ENCODE measurements at regions not wholly inside any gene's neighbourhood (a gene's known extent, or its start where the extent isn't known, plus 50 kb on each side); places are given as distances from the start of the nearest gene placed in this dataset.

DNA sequence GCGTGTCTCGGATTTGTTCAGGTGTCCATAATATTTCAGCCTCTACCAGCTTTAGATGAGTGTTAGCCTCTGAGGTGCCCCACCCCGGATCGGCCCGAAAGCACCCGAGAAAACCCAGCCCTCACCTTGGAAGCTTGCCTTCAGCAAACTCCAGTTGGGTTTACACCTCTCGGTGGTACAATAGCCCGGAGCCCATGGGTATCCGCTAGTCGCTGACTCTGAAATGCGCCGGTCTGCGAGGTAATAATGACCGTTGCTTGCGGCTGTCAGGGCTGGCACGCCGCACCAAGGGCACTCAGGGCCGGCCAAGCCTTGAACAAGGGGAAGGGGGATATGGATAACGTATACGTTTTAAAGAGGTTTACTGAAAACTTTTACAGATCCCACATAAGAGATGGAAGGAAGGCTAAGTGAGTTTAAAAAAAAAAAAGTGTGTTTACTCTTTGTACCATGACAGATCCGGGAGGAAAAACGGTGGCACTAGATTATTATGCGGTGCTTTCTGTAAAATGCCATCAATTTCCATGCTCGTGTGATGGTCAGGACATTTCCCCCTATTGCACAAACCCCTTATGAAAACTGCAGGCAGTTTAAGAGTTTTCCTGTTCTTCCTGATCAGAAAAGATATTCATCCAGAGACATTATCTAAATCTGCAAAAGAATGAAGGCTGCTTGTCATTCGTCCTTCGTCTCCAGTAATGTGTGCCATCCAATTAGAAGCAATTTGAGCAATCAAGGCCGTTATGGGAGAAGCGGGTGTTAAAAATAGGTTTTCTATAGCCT is 124.2 kb downstream of the TMEM161B start:
- peaks cover 25% of the 10 kb centered on the region for H3K4me1 Mint-ChIP-seq (ENCODE audit: low read depth)
- DNase-seq, result no peak
- no peaks in the 10 kb centered on the region for H3K36me3 Mint-ChIP-seq (ENCODE audit: low read depth)
- peaks cover 24% of the 10 kb centered on the region for H3K27me3 Mint-ChIP-seq
- H3K4me3 Mint-ChIP-seq, result peak overlapping the region; percentile 20
- peaks cover 6% of the 10 kb centered on the region for H3K9me3 Mint-ChIP-seq
- no peak overlapping the region for H3K27ac Mint-ChIP-seq

DNA sequence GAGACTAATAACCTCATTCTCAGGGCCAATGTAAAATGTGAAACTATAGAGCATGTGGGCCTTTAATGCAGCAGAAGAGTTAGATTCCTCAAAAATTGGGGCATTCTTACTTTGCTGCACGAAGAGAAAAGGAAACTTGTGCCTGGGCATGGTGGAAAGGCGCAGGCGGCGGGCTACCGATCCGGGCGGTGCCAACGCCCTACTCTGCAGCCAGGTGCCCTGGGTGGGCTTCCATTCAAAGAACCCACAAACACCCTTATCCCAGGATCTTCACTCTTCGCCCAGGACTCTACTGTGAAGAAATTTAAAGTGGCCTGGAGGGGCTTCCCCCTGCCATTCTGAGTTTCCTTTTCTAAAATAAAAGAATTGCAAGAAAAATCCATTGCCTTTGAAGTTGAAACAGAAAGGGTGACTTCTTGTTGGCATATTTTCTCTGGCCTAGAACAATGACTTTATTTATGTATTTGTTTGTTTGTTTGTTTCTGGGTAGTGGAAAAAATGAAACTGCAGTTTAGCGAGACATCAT is 124.9 kb downstream of the TMEM161B start:
- DNase-seq, result no peak

DNA sequence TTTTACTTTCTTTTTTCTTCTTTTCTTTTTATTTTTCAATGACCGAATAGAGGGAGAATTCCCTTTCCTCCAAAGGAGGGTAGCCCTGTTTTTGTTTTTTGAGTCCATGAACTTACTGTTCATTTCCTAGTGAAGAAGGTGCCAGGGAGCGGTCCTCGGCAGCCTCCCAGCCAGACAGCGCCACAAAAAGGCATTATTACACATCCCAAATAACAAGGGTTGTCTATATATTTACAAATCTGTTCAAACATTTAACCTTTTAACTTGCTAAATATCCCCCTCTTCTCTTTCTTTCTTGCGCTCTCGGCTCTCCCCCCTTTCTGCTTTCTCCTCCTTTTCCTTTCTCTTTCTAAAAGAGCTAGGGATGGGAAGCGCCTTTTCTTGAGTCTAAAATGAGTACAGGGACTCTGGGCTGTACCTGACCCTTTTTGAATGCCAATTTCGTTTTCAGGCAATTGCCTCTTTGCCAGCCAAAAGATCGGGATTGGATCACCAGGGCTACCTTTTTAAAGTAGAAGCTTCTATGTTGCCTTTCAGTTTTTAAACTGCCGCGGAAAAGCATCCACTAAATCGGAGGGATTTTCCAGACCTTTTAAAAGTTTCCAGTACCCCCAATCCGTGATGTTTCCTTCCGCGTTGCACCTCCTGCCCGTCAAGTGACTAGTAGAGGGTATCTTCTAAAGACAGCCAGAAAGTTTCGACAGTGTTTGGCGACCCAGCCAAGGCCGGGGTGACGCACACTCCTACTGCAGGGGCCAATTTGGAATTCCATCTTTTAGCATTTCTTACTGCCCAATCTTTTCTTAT is 125.6 kb downstream of the TMEM161B start:
- no peak overlapping the region for H3K4me3 Mint-ChIP-seq
- H3K27me3 Mint-ChIP-seq, result peaks cover 20% of the 10 kb centered on the region
- no peak overlapping the region for H3K27ac Mint-ChIP-seq
- peaks cover 25% of the 10 kb centered on the region for H3K4me1 Mint-ChIP-seq (ENCODE audit: low read depth)
- DNase-seq, result no peak
- H3K9me3 Mint-ChIP-seq, result peaks cover 6% of the 10 kb centered on the region
- no peaks in the 10 kb centered on the region for H3K36me3 Mint-ChIP-seq (ENCODE audit: low read depth)

More for the DNA sequence above, 124.9 kb downstream of the TMEM161B start:
- peaks cover 25% of the 10 kb centered on the region for H3K4me1 Mint-ChIP-seq (ENCODE audit: low read depth)
- peak overlapping the region; percentile 20 for H3K4me3 Mint-ChIP-seq
- peaks cover 6% of the 10 kb centered on the region for H3K9me3 Mint-ChIP-seq
- H3K36me3 Mint-ChIP-seq (ENCODE audit: low read depth), result no peaks in the 10 kb centered on the region
- no peak overlapping the region for H3K27ac Mint-ChIP-seq
- H3K27me3 Mint-ChIP-seq, result peaks cover 24% of the 10 kb centered on the region

DNA sequence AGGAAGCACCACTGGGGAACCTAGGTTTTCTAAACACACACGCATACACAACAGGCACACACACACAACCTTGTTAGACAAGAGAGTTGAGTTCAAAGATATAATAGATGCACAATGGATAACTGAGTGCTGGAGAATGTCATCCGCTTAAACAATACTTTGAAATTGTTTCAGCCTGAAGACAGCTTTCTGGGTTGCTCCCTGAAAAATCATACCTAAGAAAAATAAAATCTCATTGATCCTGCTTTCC is 126.1 kb downstream of the TMEM161B start:
- Mint-ChIP-seq H3K36me3 (ENCODE audit: low read depth) (no peaks in the 10 kb centered on the region), H3K9me3 (peaks cover 6% of the 10 kb centered on the region), H3K4me1 (ENCODE audit: low read depth) (peaks cover 25% of the 10 kb centered on the region), H3K4me3 (no peak overlapping the region), H3K27ac (no peak overlapping the region), H3K27me3 (peaks cover 19% of the 10 kb centered on the region)
- DNase-seq, result no peak

DNA sequence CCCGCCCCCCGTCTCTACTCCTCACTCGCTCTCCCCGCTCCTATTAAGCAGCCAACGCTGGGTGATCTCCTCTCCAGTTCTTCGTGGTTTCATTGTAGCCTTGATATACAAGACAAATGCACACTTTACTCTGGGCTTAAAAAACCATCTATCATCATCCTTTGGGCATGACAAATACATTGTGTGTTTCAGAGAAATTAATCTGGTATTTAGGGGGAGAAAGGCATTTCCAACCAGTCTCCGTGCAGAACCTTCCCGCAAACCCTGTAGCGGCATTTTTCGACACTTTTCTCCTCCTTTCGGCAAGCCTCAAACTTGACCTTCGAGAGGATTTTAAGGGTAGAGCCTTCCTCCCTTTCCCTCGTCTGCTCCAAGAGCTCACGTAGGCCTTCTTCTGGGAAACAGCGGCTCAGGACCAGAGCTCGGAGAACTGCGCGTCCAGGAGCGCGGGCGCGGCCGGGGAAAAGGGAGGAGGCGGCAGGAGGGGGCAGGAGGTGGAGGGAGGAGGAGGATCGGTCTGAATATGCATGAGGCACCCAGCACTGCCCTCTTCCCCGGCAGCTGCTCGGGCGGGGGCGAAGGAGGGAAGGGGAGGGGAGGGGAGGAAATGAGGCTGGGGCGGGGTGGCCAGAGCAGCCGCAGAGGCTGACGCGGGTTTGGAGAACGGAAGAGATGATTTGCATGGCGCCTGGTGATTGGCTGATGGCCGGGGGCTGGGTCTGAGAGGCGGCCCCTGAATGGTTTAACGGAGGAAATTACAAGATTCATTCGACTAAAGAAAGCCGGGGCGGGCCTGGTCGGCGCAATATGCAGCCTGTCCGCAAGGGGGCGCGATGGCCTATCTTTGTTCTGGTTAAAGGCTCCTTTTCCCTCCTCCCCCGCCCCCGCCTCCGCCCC is 127.5 kb downstream of the TMEM161B start:
- H3K36me3 Mint-ChIP-seq (ENCODE audit: low read depth), result no peaks in the 10 kb centered on the region
- H3K4me3 Mint-ChIP-seq, result no peak overlapping the region
- peak; percentile 78 for DNase-seq
- H3K9me3 Mint-ChIP-seq, result peaks cover 6% of the 10 kb centered on the region
- peaks cover 25% of the 10 kb centered on the region for H3K4me1 Mint-ChIP-seq (ENCODE audit: low read depth)
- peaks cover 21% of the 10 kb centered on the region for H3K27me3 Mint-ChIP-seq
- H3K27ac Mint-ChIP-seq, result no peak overlapping the region

DNA sequence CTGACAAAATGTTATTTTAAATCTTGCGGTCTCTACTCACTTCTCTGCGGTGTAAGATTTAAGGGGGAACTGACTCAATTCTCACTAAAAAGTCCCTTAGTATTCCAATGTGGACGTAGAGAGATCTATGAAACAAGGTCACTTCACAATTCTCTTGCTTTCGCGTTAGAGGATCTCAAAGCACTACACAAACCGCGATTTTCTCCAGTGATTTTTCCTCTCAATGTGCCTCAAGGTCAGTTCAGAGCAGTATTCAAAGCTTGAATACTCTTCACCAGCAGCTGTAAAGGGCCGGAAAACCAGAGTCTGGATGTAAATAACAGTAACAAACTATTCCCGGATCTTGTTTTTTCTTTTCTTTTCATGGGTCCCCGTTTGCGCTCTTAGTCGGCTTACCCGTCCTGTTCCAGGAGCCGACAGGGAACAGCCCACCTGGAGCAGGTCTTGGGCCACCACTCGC is 128.2 kb downstream of the TMEM161B start:
- peaks cover 24% of the 10 kb centered on the region for H3K27me3 Mint-ChIP-seq
- peaks cover 18% of the 10 kb centered on the region for H3K4me1 Mint-ChIP-seq (ENCODE audit: low read depth)
- peaks cover 6% of the 10 kb centered on the region for H3K9me3 Mint-ChIP-seq
- H3K4me3 Mint-ChIP-seq, result no peak overlapping the region
- no peak overlapping the region for H3K27ac Mint-ChIP-seq
- DNase-seq, result no peak
- no peaks in the 10 kb centered on the region for H3K36me3 Mint-ChIP-seq (ENCODE audit: low read depth)

DNA sequence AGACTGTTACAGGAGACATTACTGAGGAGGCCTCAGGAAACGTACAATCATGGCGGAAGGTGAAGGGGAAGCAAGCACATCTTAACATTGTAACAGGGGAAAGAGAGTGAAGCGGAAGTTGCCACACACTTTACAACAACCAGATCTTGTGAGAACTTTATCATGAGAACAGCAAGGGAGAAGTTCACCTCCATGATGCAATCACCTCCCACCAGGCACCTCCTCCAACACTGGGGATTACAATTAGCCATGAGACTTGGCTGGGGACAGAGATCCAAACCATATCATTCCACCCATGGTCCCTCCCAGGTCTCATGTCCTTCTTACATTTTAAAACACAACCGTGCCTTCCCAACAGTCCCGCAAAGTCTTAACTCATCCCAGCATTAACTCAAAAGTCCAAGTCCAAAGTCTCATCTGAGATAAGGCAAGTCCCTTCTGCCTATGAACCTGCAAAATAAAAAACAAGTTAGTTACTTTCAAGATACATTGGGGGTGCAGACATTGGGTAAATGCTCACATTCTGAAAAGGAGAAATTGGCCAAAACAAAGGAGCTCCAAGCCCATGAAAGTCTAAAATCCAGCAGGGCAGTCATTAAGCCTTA is 138.3 kb downstream of the TMEM161B start:
- Mint-ChIP-seq H3K36me3 (ENCODE audit: low read depth) (no peaks in the 10 kb centered on the region), H3K4me3 (no peak overlapping the region), H3K4me1 (ENCODE audit: low read depth) (no peaks in the 10 kb centered on the region), H3K27me3 (peaks cover 36% of the 10 kb centered on the region), H3K9me3 (peaks cover 2% of the 10 kb centered on the region), H3K27ac (no peak overlapping the region)
- DNase-seq, result no peak

DNA sequence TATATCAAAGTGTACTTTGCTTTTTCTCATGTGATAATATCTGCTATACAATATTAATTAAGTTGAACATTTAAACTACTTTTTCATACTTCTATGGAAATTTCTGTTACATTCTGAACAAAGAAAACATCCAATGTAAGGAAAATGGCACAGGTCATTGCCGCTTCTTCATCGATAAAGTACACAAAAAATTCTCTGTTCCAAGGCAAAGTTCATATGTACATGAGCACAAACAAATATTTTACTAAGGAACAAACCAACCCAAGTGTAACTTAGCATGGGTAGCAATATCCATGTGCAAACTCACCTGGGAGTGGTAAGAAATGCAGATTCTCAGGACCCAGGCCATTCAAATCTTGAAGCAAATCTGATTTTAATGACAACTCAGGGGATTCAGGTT is 139.8 kb downstream of the TMEM161B start:
- DNase-seq, result no peak
- Mint-ChIP-seq H3K4me1 (ENCODE audit: low read depth) (no peaks in the 10 kb centered on the region), H3K9me3 (peaks cover 16% of the 10 kb centered on the region), H3K27me3 (peaks cover 30% of the 10 kb centered on the region), H3K36me3 (ENCODE audit: low read depth) (no peaks in the 10 kb centered on the region), H3K4me3 (no peak overlapping the region), H3K27ac (no peak overlapping the region)

DNA sequence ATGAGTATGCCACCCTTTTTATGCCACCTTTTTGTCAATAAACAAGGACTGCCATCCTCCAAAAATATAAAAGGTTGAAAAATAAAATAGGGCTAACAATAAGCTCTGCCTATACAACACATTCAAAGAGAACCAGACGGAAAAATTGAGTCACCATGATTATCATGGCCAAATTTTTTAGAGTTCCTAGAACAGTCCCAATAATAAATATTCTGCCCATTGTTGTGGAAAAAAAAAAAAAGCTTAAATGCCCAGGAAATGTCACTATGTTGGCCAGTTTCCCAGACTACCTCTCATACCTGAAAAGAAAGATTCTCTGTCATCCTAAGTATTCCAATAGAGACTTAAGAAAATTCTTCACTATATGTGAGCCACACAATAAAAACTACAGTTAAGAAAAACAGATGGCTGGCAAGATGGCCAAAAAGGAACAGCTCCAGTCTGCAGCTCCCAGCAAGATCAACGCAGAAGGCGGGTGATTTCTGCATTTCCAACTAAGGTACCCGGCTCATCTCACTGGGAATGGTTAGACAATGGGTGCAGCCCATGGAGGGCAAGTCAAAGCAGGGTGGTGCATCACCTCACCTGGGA is 149.0 kb downstream of the TMEM161B start:
- no peak overlapping the region for H3K27ac Mint-ChIP-seq
- H3K9me3 Mint-ChIP-seq, result peaks cover 12% of the 10 kb centered on the region
- peaks cover 31% of the 10 kb centered on the region for H3K27me3 Mint-ChIP-seq

DNA sequence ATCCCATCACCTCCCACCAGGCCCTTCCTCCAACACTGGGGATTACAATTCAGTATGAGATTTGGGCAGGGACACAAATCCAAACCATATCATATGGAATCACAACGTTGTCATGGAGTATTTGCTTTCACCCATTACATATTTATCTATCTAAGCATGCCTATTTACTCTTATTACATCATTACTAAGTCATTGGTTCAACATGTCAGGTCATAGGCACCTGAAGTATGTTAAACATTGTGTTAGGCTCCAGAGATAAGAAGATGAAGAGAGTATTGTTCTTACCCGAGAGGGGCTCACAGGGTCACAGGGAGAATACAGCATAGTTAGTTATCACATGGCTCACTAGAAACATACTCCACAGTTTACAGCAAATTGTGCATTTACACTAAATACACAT is 150.5 kb downstream of the TMEM161B start:
- H3K4me3 Mint-ChIP-seq, result no peak overlapping the region
- peaks cover 3% of the 10 kb centered on the region for H3K9me3 Mint-ChIP-seq
- no peak for DNase-seq
- no peaks in the 10 kb centered on the region for H3K36me3 Mint-ChIP-seq (ENCODE audit: low read depth)
- peaks cover 32% of the 10 kb centered on the region for H3K27me3 Mint-ChIP-seq
- H3K27ac Mint-ChIP-seq, result no peak overlapping the region
- H3K4me1 Mint-ChIP-seq (ENCODE audit: low read depth), result no peaks in the 10 kb centered on the region

More for the DNA sequence above, 149.0 kb downstream of the TMEM161B start:
- no peaks in the 10 kb centered on the region for H3K36me3 Mint-ChIP-seq (ENCODE audit: low read depth)
- no peak overlapping the region for H3K4me3 Mint-ChIP-seq
- no peaks in the 10 kb centered on the region for H3K4me1 Mint-ChIP-seq (ENCODE audit: low read depth)
- no peak for DNase-seq

DNA sequence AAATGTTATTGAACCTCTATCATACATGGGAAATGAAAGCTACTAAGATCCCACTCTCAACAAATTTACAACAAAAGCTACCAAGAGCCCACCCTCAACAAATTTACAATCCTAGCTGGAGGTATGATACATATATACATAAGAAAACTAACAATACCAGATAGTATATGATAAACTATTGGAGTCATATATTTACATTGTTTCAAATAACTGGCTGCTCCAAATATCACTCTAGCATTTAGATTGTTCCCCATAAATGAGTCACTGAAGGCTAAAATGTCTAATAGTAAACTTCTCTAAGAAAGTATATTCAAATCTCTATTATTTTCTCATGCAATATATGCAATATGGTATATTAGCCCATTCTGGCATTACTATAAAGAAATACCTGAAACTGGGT is 151.1 kb downstream of the TMEM161B start:
- DNase-seq, result no peak
- Mint-ChIP-seq H3K9me3 (peaks cover 3% of the 10 kb centered on the region), H3K36me3 (ENCODE audit: low read depth) (no peaks in the 10 kb centered on the region), H3K4me3 (no peak overlapping the region), H3K27me3 (peaks cover 32% of the 10 kb centered on the region), H3K27ac (no peak overlapping the region), H3K4me1 (ENCODE audit: low read depth) (no peaks in the 10 kb centered on the region)

DNA sequence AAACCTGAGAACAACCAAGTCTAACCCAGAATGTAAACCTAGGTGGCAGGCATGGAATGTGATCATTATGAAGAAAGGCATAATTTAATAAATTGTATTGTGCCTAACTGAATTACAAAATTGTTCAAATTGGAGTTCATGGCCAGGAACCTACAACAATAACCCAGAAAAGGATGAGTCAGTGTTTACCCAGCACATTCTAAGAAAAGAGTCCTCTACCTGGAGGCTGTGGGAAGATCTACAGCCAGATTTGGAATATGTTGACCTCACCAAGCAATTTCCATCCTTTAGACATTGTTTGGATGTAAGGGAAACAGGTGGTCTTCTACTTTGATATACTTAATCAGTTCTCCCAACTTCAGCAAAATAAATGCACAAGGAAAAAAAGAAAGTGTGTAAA is 152.2 kb downstream of the TMEM161B start:
- H3K27ac Mint-ChIP-seq, result no peak overlapping the region
- H3K4me1 Mint-ChIP-seq (ENCODE audit: low read depth), result no peaks in the 10 kb centered on the region
- H3K27me3 Mint-ChIP-seq, result peaks cover 24% of the 10 kb centered on the region
- no peak for DNase-seq
- H3K9me3 Mint-ChIP-seq, result peaks cover under 1% of the 10 kb centered on the region
- H3K4me3 Mint-ChIP-seq, result no peak overlapping the region
- H3K36me3 Mint-ChIP-seq (ENCODE audit: low read depth), result no peaks in the 10 kb centered on the region

DNA sequence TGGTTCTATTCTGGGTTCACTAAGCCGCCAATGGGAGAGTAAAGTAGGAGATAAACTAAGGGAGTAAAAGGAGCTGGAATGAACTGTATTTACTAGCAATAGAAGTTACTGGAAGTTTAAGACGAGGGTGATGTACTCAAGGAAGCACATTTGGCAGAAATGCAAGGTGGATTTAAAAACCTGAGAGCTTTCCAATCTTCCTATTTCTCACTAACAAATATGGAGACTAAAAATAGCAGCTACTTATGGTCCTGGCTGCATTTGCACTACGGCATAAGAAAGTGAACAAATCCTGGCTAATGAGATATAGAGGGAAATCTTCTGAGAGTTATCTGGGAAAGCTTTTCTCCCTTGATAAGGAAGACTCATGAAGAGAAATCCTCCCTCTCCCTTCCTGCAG is 153.4 kb downstream of the TMEM161B start:
- Mint-ChIP-seq H3K9me3 (no peaks in the 10 kb centered on the region), H3K36me3 (ENCODE audit: low read depth) (no peaks in the 10 kb centered on the region), H3K27me3 (peaks cover 16% of the 10 kb centered on the region), H3K4me3 (no peak overlapping the region), H3K4me1 (ENCODE audit: low read depth) (no peaks in the 10 kb centered on the region), H3K27ac (no peak overlapping the region)
- DNase-seq, result no peak

DNA sequence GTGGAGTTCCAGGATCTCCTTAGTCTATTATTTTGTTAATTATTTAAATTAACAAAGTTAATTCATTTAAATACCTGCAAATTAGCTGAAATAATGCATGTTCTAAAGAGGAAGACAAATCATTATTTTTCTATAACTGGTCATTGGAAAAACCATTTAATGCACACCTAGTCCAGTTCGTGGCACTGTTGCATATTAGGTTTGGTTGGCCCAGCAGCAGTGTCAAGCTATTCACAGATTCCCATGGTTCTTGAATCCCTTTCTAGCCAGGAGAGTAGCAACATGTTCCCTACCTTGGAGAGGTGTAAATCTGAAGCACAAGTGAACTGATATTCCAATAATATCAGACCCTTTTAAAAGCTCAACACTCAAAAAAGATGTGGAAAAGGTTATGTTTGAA is 155.2 kb downstream of the TMEM161B start:
- peaks cover 11% of the 10 kb centered on the region for H3K27me3 Mint-ChIP-seq
- no peaks in the 10 kb centered on the region for H3K9me3 Mint-ChIP-seq
- H3K27ac Mint-ChIP-seq, result no peak overlapping the region
- no peak overlapping the region for H3K4me3 Mint-ChIP-seq
- no peak for DNase-seq
- H3K4me1 Mint-ChIP-seq (ENCODE audit: low read depth), result no peaks in the 10 kb centered on the region
- H3K36me3 Mint-ChIP-seq (ENCODE audit: low read depth), result no peaks in the 10 kb centered on the region
